Large intestine (tissue), 3 donors: ENCODE measurements at regions not wholly inside any gene's neighbourhood (a gene's known extent, or its start where the extent isn't known, plus 50 kb on each side); places are given as distances from the start of the nearest gene placed in this dataset.

Experiments
- DNase-seq, 2 donors: peaks; one replicate each; pipeline versions ENCODE4 v3.0.0 to v3.0.0-alpha.2; 2013
- H3K27ac ChIP-seq: one replicate; pipeline ENCODE4 v1.5.1; 2013; ENCODE audit warnings: low read length
- H3K27me3 ChIP-seq: 2 replicates; pipeline ENCODE4 v1.6.1; 2013; ENCODE audit warnings: low read length; ENCODE audit not compliant: control insufficient read depth, insufficient read depth
- H3K36me3 ChIP-seq: 2 replicates; pipeline ENCODE4 v1.6.1; 2013; ENCODE audit warnings: low read length; ENCODE audit not compliant: control insufficient read depth, insufficient read depth
- H3K4me1 ChIP-seq: one replicate; pipeline ENCODE4 v1.6.1; 2013; ENCODE audit warnings: low read length; ENCODE audit not compliant: control insufficient read depth, insufficient read depth
- H3K4me3 ChIP-seq: one replicate; pipeline ENCODE4 v1.5.1; 2013; ENCODE audit warnings: low read length
- H3K9me3 ChIP-seq: one replicate; pipeline ENCODE4 v1.6.1; 2013; ENCODE audit warnings: mild to moderate bottlenecking, low read depth, low read length, moderate library complexity; ENCODE audit not compliant: control insufficient read depth
- WGBS: methylation state at CpG from one replicate; pipeline ENCODE4 v1.1.5; 2013; ENCODE audit warnings: low lambda C conversion rate; ENCODE audit not compliant: insufficient coverage; 5-methylcytosine and 5-hydroxymethylcytosine counted together

DNA sequence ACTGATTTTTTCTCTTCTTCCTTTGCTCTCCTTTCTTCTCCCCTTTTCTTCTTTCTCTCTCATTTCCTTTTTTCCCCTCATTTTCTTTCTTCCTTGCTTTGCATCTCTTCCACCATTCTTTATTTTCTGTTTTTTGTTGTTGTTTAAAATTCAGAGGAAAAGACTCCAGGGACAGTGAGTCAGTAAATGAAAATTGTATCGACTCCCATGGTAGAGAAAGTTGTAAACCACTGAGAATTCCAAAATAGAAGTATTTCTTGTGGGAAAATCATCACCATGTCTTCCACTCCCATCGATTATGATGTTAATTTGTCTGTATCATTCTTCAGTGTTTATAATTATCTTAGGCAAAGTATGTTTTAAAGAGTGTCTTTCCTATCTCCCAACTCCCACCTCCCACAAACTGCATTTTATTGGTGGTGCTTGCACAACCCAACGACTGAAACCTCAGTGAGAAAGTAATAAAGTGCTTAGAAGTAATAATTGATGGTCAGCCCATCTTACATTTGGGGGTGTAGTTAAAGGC lies 134.3 kb downstream of the IRS1 start:
- WGBS, result 50% methylated on average over 1 of the region's 3 CpGs
- H3K4me1 ChIP-seq, result peaks cover 4% of the 10 kb centered on the region
- H3K36me3 ChIP-seq, result no peaks in the 10 kb centered on the region
- no peak overlapping the region for H3K27ac ChIP-seq
- no peaks in the 10 kb centered on the region for H3K27me3 ChIP-seq
- DNase-seq, result no peak
- H3K4me3 ChIP-seq, result no peak overlapping the region
- H3K9me3 ChIP-seq, result no peaks in the 10 kb centered on the region

DNA sequence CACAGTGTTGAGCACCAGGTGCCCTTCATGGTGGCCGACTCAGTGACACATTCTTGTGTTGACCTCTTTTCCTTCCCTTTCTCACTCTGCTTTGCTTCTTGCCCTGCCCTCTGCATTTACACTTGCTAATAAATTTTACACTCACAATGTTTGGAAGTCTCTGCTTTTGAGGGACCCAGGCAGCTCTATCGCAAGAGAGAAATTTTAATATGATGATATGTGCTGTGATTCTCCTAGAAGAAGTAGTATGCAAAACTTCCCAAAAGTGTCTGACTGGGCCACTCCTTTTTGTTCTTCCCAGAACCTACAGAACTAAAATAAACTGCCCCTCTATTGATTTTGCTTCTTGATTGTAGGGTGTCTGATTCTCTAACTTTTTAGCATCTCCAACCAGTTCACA lies 135.0 kb downstream of the IRS1 start:
- no peaks in the 10 kb centered on the region for H3K27me3 ChIP-seq
- WGBS, result no CpG with 5 or more reads among the region's 2 CpGs
- no peak overlapping the region for H3K4me3 ChIP-seq
- no peak overlapping the region for H3K27ac ChIP-seq
- H3K4me1 ChIP-seq, result peaks cover 9% of the 10 kb centered on the region
- H3K9me3 ChIP-seq, result no peaks in the 10 kb centered on the region
- no peak for DNase-seq
- no peaks in the 10 kb centered on the region for H3K36me3 ChIP-seq

GRCh38 chr2:226664140-226664539 lies 135.5 kb downstream of the IRS1 start:
- WGBS, result 50% methylated on average over 1 of the region's 3 CpGs
- Histone ChIP-seq H3K27me3 (no peaks in the 10 kb centered on the region), H3K4me3 (no peak overlapping the region), H3K9me3 (no peaks in the 10 kb centered on the region), H3K4me1 (peaks cover 13% of the 10 kb centered on the region), H3K36me3 (no peaks in the 10 kb centered on the region), H3K27ac (no peak overlapping the region)
- DNase-seq, result no peak

DNA sequence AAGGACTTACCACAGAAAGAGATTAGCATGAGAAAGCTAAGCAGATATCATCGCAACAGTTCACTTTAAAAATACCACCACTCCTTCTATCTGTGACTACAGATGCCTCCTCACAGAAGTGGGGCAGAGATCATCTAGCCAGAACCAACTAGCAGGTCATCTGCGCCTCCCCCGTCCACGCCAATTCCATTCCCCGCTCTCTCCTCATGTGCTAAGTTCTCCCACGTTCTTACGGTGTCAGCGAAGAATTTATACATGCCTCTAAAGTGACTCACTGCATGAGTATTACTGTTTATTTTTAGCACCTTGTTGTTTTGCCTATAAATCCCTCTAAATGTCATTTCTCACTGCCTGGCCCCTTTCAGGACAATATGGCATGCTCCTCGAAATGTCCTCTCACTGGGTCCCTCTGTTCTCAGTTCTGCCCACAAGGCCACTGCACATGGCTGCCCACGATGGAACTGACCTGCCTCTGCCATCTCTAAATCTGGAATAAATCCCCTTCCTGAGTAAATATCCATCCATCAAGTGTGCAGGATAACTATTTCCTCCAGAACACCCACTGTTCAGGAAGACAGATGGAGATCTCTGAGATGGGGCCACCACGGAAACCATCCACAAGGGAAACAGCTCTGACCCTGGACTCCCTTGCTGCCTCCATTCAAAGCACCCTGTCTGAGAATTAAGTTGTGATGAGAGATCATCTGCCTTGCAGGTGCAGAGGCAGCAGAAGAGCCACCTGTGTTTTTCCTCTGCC lies 137.7 kb downstream of the IRS1 start:
- DNase-seq, result peak in 1 of 2 donors; percentile 26
- Histone ChIP-seq H3K36me3 (no peaks in the 10 kb centered on the region), H3K27ac (no peak overlapping the region), H3K9me3 (no peaks in the 10 kb centered on the region), H3K4me3 (no peak overlapping the region), H3K4me1 (peaks cover 29% of the 10 kb centered on the region), H3K27me3 (no peaks in the 10 kb centered on the region)
- WGBS, result no CpG with 5 or more reads among the region's 11 CpGs

- peaks cover 32% of the 10 kb centered on the region for H3K4me1 ChIP-seq
- H3K27me3 ChIP-seq, result no peaks in the 10 kb centered on the region
- H3K4me3 ChIP-seq, result no peak overlapping the region
- peak; percentile 58 to 77 for DNase-seq
- no peaks in the 10 kb centered on the region for H3K36me3 ChIP-seq
- H3K27ac ChIP-seq, result peak overlapping the region; percentile 29
- WGBS, result no CpG with 5 or more reads among the region's 1 CpG
- no peaks in the 10 kb centered on the region for H3K9me3 ChIP-seq
Observed at GRCh38 chr2:226660526-226660925, 139.1 kb downstream of the IRS1 start.

DNA sequence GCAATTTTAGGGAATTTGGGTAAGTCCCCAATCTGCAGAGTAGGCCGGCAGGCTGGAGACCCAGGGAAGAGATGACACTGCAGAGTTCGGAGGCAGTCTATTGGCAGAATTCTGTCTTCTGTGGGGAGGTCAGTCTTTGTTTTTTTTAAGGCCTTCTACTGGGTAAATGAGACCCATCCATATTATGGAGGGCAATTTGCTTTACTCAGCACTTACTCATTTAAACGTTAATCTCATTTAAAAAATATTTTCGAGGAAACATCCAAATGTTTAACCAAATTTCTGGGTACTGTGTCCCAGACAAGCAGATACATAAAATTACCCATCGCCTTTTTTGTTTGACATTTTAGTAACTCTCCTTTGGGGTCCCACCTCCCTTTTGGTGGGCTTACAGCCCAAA lies 139.5 kb downstream of the IRS1 start:
- H3K4me3 ChIP-seq, result no peak overlapping the region
- no peaks in the 10 kb centered on the region for H3K36me3 ChIP-seq
- no peaks in the 10 kb centered on the region for H3K27me3 ChIP-seq
- H3K27ac ChIP-seq, result peak overlapping the region; percentile 29
- peaks cover 36% of the 10 kb centered on the region for H3K4me1 ChIP-seq
- 100% methylated on average over 1 of the region's 5 CpGs for WGBS
- DNase-seq, result no peak
- no peaks in the 10 kb centered on the region for H3K9me3 ChIP-seq

DNA sequence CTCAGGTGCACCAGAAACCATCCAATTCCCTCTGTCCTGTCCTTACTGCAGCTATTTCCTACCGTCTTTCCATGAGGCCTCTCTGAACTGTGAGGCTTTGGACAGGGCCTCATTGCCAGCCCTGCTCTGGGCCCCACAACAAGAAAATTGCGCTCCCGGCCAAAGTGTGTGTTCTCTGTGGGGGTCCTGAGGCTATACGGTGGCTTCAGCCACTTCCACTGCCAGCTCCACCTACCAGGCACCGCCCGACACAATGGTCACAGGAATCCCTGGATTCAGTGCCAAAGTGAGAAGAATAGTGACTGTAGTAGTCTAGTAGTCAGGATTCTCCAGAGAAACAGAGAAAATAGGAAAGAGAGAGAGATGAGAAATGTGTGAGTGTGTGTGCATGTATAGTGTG lies 140.2 kb downstream of the IRS1 start:
- Histone ChIP-seq H3K4me3 (no peak overlapping the region), H3K9me3 (no peaks in the 10 kb centered on the region), H3K27me3 (no peaks in the 10 kb centered on the region), H3K36me3 (no peaks in the 10 kb centered on the region), H3K4me1 (peaks cover 36% of the 10 kb centered on the region), H3K27ac (peak overlapping the region; percentile 48)
- DNase-seq, result peak in 1 of 2 donors; percentile 51
- WGBS, result no CpG with 5 or more reads among the region's 6 CpGs

DNA sequence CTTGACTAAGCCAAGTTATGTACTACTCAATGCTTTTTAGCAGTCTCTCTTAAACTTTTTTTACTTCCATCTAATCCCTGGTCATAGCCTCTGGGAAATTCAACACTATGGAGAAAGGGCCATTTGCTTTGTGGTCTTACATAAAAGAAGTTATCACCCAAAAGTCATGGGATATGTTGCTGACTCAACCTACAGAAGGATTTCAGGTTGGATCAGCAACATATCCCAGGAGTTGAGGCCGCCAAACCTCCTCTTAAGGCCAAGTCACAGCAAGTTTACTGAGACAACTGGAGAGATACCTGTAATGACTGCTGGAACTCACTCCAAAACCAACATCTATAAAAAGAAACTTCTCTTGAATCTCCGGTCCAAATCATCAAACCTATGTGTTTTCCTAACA lies 141.1 kb downstream of the IRS1 start:
- Histone ChIP-seq H3K4me1 (peaks cover 36% of the 10 kb centered on the region), H3K36me3 (no peaks in the 10 kb centered on the region), H3K9me3 (no peaks in the 10 kb centered on the region), H3K27me3 (no peaks in the 10 kb centered on the region), H3K27ac (peak overlapping the region; percentile 48), H3K4me3 (no peak overlapping the region)
- WGBS, result 100% methylated on average over 1 of the region's 2 CpGs
- no peak for DNase-seq

DNA sequence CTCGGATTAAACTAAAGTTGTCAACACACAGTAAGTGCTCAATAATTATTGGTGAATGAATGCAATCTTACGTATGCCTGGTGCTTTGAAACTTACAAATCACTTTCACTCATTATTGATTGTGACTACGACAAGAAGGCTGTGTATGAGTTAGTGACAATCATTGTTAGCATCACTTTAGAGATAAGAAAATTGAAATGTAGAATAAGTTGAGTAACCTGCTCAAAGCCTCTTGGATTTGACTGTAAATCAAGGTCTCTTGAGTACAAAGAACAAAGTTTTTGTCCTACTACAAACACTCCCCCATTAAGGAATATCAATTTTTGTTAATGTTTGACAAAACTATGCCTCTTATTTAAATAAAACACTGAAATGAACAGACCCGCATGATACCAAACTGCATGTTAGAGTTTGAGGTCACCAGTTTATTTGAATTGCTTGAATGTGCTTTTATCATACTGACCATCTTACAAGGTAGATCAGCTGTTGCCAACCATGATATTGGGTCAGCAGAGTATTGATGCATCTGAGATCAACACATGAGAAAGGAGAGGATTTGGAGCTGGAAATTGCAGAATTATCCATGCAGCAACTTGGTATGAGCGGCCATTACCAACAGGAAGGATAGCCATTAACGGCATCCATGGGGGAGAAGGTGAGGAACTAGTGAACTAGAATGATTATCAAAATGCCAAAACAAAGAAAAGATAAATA lies 142.1 kb downstream of the IRS1 start:
- Histone ChIP-seq H3K27me3 (no peaks in the 10 kb centered on the region), H3K27ac (no peak overlapping the region), H3K4me3 (no peak overlapping the region), H3K36me3 (no peaks in the 10 kb centered on the region), H3K9me3 (no peaks in the 10 kb centered on the region), H3K4me1 (peaks cover 44% of the 10 kb centered on the region)
- 47% methylated on average over 2 of the region's 6 CpGs for WGBS
- DNase-seq, result no peak

DNA sequence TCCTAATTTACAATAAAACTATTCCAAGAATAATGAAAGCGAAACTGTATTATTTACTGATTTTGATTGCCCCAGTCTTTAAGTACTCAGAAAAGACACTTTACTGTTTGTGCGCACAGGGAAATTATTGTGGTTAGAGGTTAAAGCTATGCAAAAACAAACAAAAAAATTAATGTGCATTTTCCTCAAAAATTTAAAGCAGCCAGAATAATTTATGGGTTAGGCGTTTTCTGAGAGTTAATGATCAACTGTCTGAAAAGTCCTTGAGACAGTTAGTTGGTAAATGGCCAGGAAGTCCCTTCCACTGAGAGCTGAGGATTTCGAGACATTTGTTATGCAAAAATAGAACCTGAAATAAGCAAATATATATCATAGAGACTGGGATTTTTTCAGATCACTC lies 143.3 kb downstream of the IRS1 start:
- H3K4me1 ChIP-seq, result peaks cover 49% of the 10 kb centered on the region
- WGBS, result 10% methylated on average over 2 of the region's 4 CpGs
- peak in 1 of 2 donors; percentile 62 for DNase-seq
- H3K36me3 ChIP-seq, result no peaks in the 10 kb centered on the region
- H3K9me3 ChIP-seq, result no peaks in the 10 kb centered on the region
- peak overlapping the region; percentile 83 for H3K27ac ChIP-seq
- H3K4me3 ChIP-seq, result no peak overlapping the region
- no peaks in the 10 kb centered on the region for H3K27me3 ChIP-seq
